Neural cell (in vitro differentiated cells): ENCODE measurements at regions not wholly inside any gene's neighbourhood (a gene's known extent, or its start where the extent isn't known, plus 50 kb on each side); places are given as distances from the start of the nearest gene placed in this dataset.

Experiments used
- H2AFZ ChIP-seq: fragments of 200-600, 300-800 bp; sonication (generic), shearing (Covaris generic); 2 replicates; pipeline ENCODE4 v1.6.0; 2014; ENCODE audit warnings: low read depth, mild to moderate bottlenecking, antibody characterized with exemption, low read length, moderate library complexity
- H3F3A ChIP-seq: fragments of 200-600 bp; shearing (Covaris generic); 2 replicates; pipeline ENCODE4 v1.6.1; 2016; ENCODE audit warnings: mild to moderate bottlenecking, moderate library complexity, mixed read lengths, antibody characterized with exemption, low read length; ENCODE audit not compliant: insufficient read depth, poor library complexity, severe bottlenecking
- H3K27ac ChIP-seq: fragments of 200-600, 300-800 bp; sonication (generic), shearing (Covaris generic); 2 replicates; pipeline ENCODE4 v1.5.1; 2014; ENCODE audit warnings: mild to moderate bottlenecking, low read length, moderate library complexity
- H3K27me3 ChIP-seq: fragments of 300-800, 200-600 bp; sonication (generic), shearing (Covaris generic); 2 replicates; pipeline ENCODE4 v1.6.0; 2014; ENCODE audit warnings: mild to moderate bottlenecking, low read depth, low read length, moderate library complexity; ENCODE audit not compliant: insufficient read depth
- H3K36me3 ChIP-seq: fragments of 300-800, 200-600 bp; sonication (generic), shearing (Covaris generic); 2 replicates; pipeline ENCODE4 v1.5.1; 2014; ENCODE audit warnings: mild to moderate bottlenecking, antibody characterized with exemption, low read length, moderate library complexity; ENCODE audit not compliant: insufficient read depth
- H3K4me2 ChIP-seq: fragments of 300-800, 200-600 bp; sonication (generic), shearing (Covaris generic); 2 replicates; pipeline ENCODE4 v1.6.0; 2014; ENCODE audit warnings: mild to moderate bottlenecking, low read length
- H3K4me3 ChIP-seq: fragments of 300-800, 200-600 bp; sonication (generic), shearing (Covaris generic); 2 replicates; pipeline ENCODE4 v1.5.1; 2014; ENCODE audit warnings: mild to moderate bottlenecking, low read length, moderate library complexity
- H3K79me2 ChIP-seq: fragments of 200-600 bp; shearing (Covaris generic); replicated peaks from 2 replicates; pipeline ENCODE4 v1.6.0; 2014; ENCODE audit warnings: mild to moderate bottlenecking, low read length, moderate library complexity; ENCODE audit not compliant: insufficient read depth
- H3K9ac ChIP-seq: fragments of 300-800, 200-600 bp; sonication (generic), shearing (Covaris generic); 2 replicates; pipeline ENCODE4 v1.6.1; 2016; ENCODE audit warnings: mild to moderate bottlenecking, low read length, mixed read lengths
- H3K9me2 ChIP-seq: fragments of 200-600 bp; shearing (Covaris generic); 2 replicates; pipeline ENCODE4 v1.6.1; 2016; ENCODE audit warnings: mild to moderate bottlenecking, low read length, mixed read lengths; ENCODE audit not compliant: insufficient read depth
- H3K9me3 ChIP-seq: fragments of 200-600, 300-800 bp; sonication (generic), shearing (Covaris generic); 2 replicates; pipeline ENCODE4 v1.6.1; 2016; ENCODE audit warnings: mild to moderate bottlenecking, mixed run types, low read length, moderate library complexity, mixed read lengths
- H4K20me1 ChIP-seq: fragments of 200-600 bp; shearing (Covaris generic); 2 replicates; pipeline ENCODE4 v1.6.1; 2016; ENCODE audit warnings: mild to moderate bottlenecking, mixed run types; ENCODE audit not compliant: insufficient read depth
- EP300 ChIP-seq: fragments of 450-650 bp; conservative IDR thresholded peaks from 2 replicates; pipeline ENCODE4 v1.6.1; 2014; ENCODE audit warnings: antibody characterized with exemption, mild to moderate bottlenecking, moderate library complexity; ENCODE audit not compliant: poor library complexity, severe bottlenecking
- EZH2 ChIP-seq: fragments of 200-600, 300-800 bp; shearing (Covaris generic), sonication (generic); IDR thresholded peaks from 2 replicates; pipeline ENCODE4 v1.6.1; 2014; ENCODE audit warnings: antibody characterized with exemption, low read length, borderline replicate concordance, mild to moderate bottlenecking; ENCODE audit not compliant: insufficient read depth, poor library complexity, severe bottlenecking
- MXI1 ChIP-seq: fragments of 450-650 bp; conservative IDR thresholded peaks from 2 replicates; pipeline ENCODE4 v1.6.1; 2014; ENCODE audit warnings: antibody characterized with exemption, mild to moderate bottlenecking; ENCODE audit not compliant: poor library complexity, severe bottlenecking
- POLR2AphosphoS5 ChIP-seq: IDR thresholded peaks from 2 replicates; pipeline ENCODE4 v1.6.1; 2012
- RAD21 ChIP-seq: fragments of 450-650 bp; conservative IDR thresholded peaks from 2 replicates; pipeline ENCODE4 v1.6.1; 2014; ENCODE audit warnings: antibody characterized with exemption, mild to moderate bottlenecking, moderate library complexity
- SMC3 ChIP-seq: fragments of 450-650 bp; conservative IDR thresholded peaks from 2 replicates; pipeline ENCODE4 v1.6.1; 2014; ENCODE audit warnings: antibody characterized with exemption, mild to moderate bottlenecking, moderate library complexity; ENCODE audit not compliant: poor library complexity
- TAF1 ChIP-seq: IDR thresholded peaks from 2 replicates; pipeline ENCODE4 v1.6.1; 2012; ENCODE audit warnings: low read depth
- TF ChIP-seq, protein P1 (sequence below): IDR thresholded peaks from 2 replicates; pipeline ENCODE4 v1.6.1; 2012; ENCODE audit warnings: borderline replicate concordance
- TF ChIP-seq, protein P2 (sequence below): fragments of 450-650 bp; IDR thresholded peaks from 2 replicates; pipeline ENCODE4 v1.5.1; 2014; ENCODE audit warnings: antibody characterized with exemption, mild to moderate bottlenecking, moderate library complexity; ENCODE audit not compliant: poor library complexity, severe bottlenecking

- no peak overlapping the region for H2AFZ ChIP-seq
Measured at GRCh38 chr6:144601221-144601620, 316.1 kb downstream of the UTRN start.

GRCh38 chr6:144602523-144603180 lies 317.5 kb downstream of the UTRN start:
- no peak overlapping the region for H3K9ac ChIP-seq
- H3K27ac ChIP-seq: no peak overlapping the region
- no peaks in the 10 kb centered on the region for H3K27me3 ChIP-seq
- no peaks in the 10 kb centered on the region for H3K9me2 ChIP-seq
- no peaks in the 10 kb centered on the region for H3K79me2 ChIP-seq
- TF ChIP-seq MXI1 (no peak), TAF1 (no peak), RAD21 (no peak), EP300 (no peak), POLR2AphosphoS5 (no peak), EZH2 (no peak), SMC3 (no peak)
- TF ChIP-seq, protein P1, sequence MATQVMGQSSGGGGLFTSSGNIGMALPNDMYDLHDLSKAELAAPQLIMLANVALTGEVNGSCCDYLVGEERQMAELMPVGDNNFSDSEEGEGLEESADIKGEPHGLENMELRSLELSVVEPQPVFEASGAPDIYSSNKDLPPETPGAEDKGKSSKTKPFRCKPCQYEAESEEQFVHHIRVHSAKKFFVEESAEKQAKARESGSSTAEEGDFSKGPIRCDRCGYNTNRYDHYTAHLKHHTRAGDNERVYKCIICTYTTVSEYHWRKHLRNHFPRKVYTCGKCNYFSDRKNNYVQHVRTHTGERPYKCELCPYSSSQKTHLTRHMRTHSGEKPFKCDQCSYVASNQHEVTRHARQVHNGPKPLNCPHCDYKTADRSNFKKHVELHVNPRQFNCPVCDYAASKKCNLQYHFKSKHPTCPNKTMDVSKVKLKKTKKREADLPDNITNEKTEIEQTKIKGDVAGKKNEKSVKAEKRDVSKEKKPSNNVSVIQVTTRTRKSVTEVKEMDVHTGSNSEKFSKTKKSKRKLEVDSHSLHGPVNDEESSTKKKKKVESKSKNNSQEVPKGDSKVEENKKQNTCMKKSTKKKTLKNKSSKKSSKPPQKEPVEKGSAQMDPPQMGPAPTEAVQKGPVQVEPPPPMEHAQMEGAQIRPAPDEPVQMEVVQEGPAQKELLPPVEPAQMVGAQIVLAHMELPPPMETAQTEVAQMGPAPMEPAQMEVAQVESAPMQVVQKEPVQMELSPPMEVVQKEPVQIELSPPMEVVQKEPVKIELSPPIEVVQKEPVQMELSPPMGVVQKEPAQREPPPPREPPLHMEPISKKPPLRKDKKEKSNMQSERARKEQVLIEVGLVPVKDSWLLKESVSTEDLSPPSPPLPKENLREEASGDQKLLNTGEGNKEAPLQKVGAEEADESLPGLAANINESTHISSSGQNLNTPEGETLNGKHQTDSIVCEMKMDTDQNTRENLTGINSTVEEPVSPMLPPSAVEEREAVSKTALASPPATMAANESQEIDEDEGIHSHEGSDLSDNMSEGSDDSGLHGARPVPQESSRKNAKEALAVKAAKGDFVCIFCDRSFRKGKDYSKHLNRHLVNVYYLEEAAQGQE: no peak
- TF ChIP-seq, protein P2, sequence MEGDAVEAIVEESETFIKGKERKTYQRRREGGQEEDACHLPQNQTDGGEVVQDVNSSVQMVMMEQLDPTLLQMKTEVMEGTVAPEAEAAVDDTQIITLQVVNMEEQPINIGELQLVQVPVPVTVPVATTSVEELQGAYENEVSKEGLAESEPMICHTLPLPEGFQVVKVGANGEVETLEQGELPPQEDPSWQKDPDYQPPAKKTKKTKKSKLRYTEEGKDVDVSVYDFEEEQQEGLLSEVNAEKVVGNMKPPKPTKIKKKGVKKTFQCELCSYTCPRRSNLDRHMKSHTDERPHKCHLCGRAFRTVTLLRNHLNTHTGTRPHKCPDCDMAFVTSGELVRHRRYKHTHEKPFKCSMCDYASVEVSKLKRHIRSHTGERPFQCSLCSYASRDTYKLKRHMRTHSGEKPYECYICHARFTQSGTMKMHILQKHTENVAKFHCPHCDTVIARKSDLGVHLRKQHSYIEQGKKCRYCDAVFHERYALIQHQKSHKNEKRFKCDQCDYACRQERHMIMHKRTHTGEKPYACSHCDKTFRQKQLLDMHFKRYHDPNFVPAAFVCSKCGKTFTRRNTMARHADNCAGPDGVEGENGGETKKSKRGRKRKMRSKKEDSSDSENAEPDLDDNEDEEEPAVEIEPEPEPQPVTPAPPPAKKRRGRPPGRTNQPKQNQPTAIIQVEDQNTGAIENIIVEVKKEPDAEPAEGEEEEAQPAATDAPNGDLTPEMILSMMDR: no peak
- H3K4me2 ChIP-seq: no peak overlapping the region
- no peak overlapping the region for H2AFZ ChIP-seq
- H3K9me3 ChIP-seq: peaks cover 9% of the 10 kb centered on the region
- no peak overlapping the region for H3K4me3 ChIP-seq
- no peaks in the 10 kb centered on the region for H3K36me3 ChIP-seq
- peaks cover 3% of the 10 kb centered on the region for H3F3A ChIP-seq
- H4K20me1 ChIP-seq: no peaks in the 10 kb centered on the region

More at GRCh38 chr6:144601221-144601620, 316.1 kb downstream of the UTRN start:
- Histone ChIP-seq H3K4me3 (no peak overlapping the region), H3K79me2 (no peaks in the 10 kb centered on the region), H3K27me3 (no peaks in the 10 kb centered on the region), H3F3A (peaks cover 3% of the 10 kb centered on the region), H3K36me3 (no peaks in the 10 kb centered on the region), H3K9me2 (no peaks in the 10 kb centered on the region), H4K20me1 (no peaks in the 10 kb centered on the region), H3K9me3 (peaks cover 9% of the 10 kb centered on the region), H3K27ac (no peak overlapping the region), H3K4me2 (no peak overlapping the region), H3K9ac (no peak overlapping the region)
- TF ChIP-seq POLR2AphosphoS5: no peak
- TF ChIP-seq MXI1: no peak
- TF ChIP-seq, protein P2: no peak
- TF ChIP-seq, protein P1: no peak
- TF ChIP-seq EP300: no peak
- TF ChIP-seq SMC3: no peak
- TF ChIP-seq TAF1: no peak
- no peak for TF ChIP-seq EZH2
- no peak for TF ChIP-seq RAD21
